Suppressor macrophage (primary cell): ENCODE measurements at regions not wholly inside any gene's neighbourhood (a gene's known extent, or its start where the extent isn't known, plus 50 kb on each side); places are given as distances from the start of the nearest gene placed in this dataset.

Source experiments
- DNase-seq, 4 experiments: peaks; one replicate each; pipeline ENCODE4 v3.0.0-alpha.2; 2020 to 2022

DNA sequence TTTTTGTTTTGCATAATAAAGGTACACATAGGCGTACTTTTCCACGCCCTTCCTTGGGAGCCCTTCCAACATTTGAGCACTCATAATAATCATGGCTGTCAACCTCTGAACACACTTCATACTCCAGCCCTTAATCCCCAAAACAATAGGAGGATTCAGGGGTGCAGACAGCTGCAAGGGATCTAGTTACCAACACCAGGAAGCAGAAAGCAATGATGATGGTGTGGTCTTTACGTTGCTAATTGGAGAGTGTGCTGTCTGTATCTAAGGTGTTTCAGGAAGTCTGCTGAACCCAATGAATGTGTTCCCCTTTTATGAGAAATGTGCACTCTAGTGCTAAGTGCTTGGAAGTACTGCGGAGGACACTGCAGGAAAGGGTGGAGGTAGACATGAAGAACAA, 60.3 kb upstream of the PDZRN3 start:
- no peak for DNase-seq

DNA sequence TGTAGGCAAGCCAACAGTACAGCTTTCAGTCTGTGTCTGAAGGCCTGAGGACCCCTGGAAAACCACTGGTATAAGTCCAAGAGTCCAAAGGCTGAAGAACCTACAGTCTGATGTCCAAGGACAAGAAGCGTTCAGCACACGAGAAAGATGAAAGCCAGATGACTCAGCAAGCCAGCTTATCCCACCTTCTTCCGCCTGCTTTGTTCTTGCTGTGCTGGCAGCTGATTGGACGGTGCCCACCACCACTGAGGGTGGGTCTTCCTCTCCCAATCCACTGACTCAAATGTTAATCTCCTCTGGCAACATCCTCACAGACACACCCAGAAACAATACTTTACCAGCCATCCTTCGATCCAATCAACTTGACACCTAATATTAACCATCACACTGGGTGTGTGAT, 59.0 kb upstream of the PDZRN3 start:
- no peak for DNase-seq

DNA sequence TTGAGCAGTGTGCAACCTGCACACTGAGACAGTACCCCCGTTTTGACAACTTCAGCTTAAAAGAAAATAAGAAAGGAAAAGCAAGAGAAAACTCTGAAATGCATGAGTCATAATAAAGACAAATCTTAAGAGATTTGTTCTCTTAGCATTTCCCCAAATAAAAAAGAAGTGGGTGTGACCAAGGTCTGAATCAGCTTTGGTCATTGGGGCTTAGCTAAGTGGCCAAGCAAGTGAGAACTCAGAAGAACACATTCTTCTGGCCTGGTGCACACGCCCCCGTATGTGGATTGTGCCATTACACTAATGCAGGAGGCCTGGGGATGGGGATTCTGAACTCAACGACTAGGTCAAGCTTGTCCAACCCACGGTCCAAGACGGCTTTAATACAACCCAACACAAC, 56.9 kb upstream of the PDZRN3 start:
- no peak for DNase-seq

DNA sequence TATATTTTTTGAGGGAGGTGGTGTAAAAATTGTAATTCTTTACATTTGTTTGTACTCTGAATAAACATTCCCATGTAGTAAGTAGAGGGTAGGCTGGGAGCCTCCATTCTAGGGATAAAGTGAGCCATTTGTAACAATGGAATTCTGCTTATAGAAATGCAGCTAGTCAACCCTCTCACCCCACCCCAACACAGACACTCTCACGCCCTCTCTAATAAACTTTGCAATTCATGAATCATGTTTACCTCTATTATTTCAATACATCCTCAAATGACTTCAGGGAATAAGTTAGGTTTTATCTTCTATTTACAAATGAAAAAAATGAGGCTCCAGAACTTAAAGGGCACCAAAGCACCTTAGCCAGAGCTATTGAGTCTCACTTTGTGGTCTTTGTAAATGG, 56.5 kb upstream of the PDZRN3 start:
- DNase-seq, result no peak

DNA sequence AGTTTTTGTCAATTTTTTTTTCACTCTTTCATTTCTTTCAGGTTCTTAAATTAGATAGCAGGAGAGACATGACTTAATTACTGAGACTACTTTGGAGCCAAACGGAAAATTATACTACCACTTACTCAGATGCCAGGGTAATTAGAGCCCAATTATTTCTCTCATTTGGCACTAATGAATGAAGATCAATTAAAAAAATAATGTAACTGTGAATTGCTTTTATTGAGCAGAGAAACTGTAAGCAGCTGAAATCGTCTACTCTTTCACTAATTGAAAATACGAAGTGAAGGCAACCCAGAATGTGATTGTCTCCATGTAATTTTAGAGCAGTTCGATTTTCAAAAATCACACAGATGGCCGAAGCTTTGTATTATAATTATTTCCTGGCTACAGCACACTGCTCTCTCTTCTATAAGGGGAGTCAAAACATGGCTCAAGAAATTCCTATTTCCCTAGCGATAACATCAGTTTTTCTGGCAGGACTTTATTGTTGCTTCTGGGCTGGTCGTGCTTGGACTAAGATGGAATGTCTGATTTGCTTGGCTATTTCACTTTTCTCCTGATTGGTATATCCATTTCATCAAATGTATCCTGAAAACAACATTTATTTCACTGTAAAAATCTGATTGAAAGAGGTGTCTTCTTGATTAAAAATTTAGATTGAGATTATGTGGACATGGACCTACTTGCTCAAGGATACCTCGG, 55.8 kb upstream of the PDZRN3 start:
- DNase-seq, result no peak

DNA sequence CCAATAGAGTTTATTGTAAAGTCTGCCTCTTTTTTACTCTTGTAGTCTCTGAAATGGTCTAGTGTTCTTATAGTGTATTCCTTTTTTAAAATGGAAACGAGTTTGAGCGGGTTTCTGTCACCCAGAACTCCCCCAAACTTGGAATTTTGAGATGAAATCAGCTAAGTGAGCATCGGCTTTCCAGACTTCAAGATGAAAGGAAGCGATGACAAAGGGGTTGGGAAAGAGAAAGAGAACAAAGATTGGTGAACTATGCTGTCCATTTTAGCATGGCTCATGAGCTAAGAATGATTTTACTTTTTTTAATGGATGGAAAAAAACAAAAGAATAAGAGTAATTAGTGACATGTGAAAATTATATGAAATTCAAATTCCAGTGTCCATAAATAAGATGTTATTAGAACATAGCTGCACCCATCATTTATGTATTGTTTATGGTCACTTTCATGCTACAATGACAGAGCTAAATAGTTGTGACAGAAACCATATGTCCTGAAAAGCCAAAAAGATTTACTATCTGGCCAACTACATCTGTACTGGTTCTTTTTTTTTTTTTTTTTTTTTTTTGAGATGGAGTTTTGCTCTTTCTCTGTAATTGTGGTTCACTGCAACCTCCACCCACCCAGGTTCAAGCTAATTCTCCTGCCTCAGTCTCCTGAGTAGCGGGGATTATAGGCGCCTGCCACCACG, 52.7 kb upstream of the PDZRN3 start:
- no peak for DNase-seq
